HCT116 (cell line): ENCODE measurements at regions not wholly inside any gene's neighbourhood (a gene's known extent, or its start where the extent isn't known, plus 50 kb on each side); places are given as distances from the start of the nearest gene placed in this dataset.

Source experiments
- CTCF ChIP-seq, 3 experiments: fragments of 200-600 bp in 1 of 3; sonication (generic) in 1 of 3; IDR thresholded peaks in 2 of 3; conservative IDR thresholded peaks in 1 of 3; 2 replicates each; pipeline ENCODE4 v1.5.1; 2012 to 2017; ENCODE audit warnings: low read depth in 2 of 3, low read length in 2 of 3, antibody characterized with exemption in 1 of 3, borderline replicate concordance in 1 of 3, control low read depth in 1 of 3, mild to moderate bottlenecking in 1 of 3, mixed read lengths in 1 of 3, mixed run types in 1 of 3, moderate library complexity in 1 of 3; ENCODE audit not compliant: insufficient read depth in 1 of 3
- ELF1 ChIP-seq: IDR thresholded peaks from 2 replicates; pipeline ENCODE4 v1.6.1; 2012; ENCODE audit warnings: low read depth, borderline replicate concordance
- EZH2phosphoT487 ChIP-seq: fragments of 200-600 bp; IDR thresholded peaks from 2 replicates; pipeline ENCODE4 v1.6.1; 2018; ENCODE audit warnings: antibody characterized with exemption, borderline replicate concordance
- MAX ChIP-seq: IDR thresholded peaks from 2 replicates; pipeline ENCODE4 v1.6.1; 2012
- POLR2A ChIP-seq: IDR thresholded peaks from 2 replicates; pipeline ENCODE4 v1.7.0; 2011; ENCODE audit warnings: borderline replicate concordance; ENCODE audit not compliant: insufficient read depth, insufficient read length; ENCODE audit errors: extremely low read depth
- POLR2AphosphoS5 ChIP-seq: IDR thresholded peaks from 2 replicates; pipeline ENCODE4 v1.6.1; 2011; ENCODE audit warnings: mild to moderate bottlenecking, low read depth, low read length, moderate library complexity
- RAD21 ChIP-seq: IDR thresholded peaks from 2 replicates; pipeline ENCODE4 v1.6.1; 2012; ENCODE audit warnings: low read depth, mild to moderate bottlenecking
- TCF7L2 ChIP-seq: IDR thresholded peaks from 2 replicates; pipeline ENCODE4 v1.7.0; 2011; ENCODE audit warnings: borderline replicate concordance, inconsistent platforms; ENCODE audit not compliant: insufficient read depth, insufficient read length; ENCODE audit errors: extremely low read depth

GRCh38 chr21:24208562-24209260 lies 1398.6 kb downstream of the MRPL39 start:
- TF ChIP-seq TCF7L2 (no peak), ELF1 (no peak), MAX (no peak), CTCF (IDR thresholded peaks at IDR 0.05 in 2 of 3, conservative IDR thresholded peaks at IDR 0.05 in 1 of 3; ENCODE audit: borderline replicate concordance in 1 of 3, insufficient read depth in 1 of 3, low read depth in 2 of 3, low read length in 2 of 3) (no peak), EZH2phosphoT487 (no peak), POLR2AphosphoS5 (no peak), RAD21 (no peak), POLR2A (no peak)
